AG04450 (cell line): ENCODE measurements at regions not wholly inside any gene's neighbourhood (a gene's known extent, or its start where the extent isn't known, plus 50 kb on each side); places are given as distances from the start of the nearest gene placed in this dataset.

Source experiments
- CTCF ChIA-PET: fragments of 300-600, 350-600 bp; formaldehyde crosslinking; extraction: SDS; loops from one replicate; lab custom pipeline; 2022; ENCODE audit warnings: antibody characterized with exemption, inconsistent platforms; lab: Charles Lee
- POLR2A ChIA-PET: fragments of 350-600 bp; formaldehyde crosslinking; extraction: SDS; loops from one replicate; lab custom pipeline; 2021; ENCODE audit warnings: antibody characterized with exemption, inconsistent platforms; lab: Yijun Ruan, JAX
- DNase-seq: peaks from one replicate; pipeline ENCODE4 v3.0.0-alpha.2; 2011; ENCODE audit warnings: low read depth, low spot score
- H3K27ac ChIP-seq: one replicate; pipeline ENCODE4 v1.5.1; 2012; ENCODE audit warnings: low read depth, low read length, control low read depth
- H3K27me3 ChIP-seq: one replicate; pipeline ENCODE4 v1.6.0; 2012; ENCODE audit warnings: low read length; ENCODE audit not compliant: control insufficient read depth, insufficient read depth
- H3K4me3 ChIP-seq: 2 replicates; pipeline ENCODE4 v1.5.1; 2011; ENCODE audit warnings: mild to moderate bottlenecking, low read depth, low read length, control low read depth
- H3K9me3 ChIP-seq: 2 replicates; pipeline ENCODE4 v1.5.1; 2012; ENCODE audit warnings: low read length; ENCODE audit not compliant: control insufficient read depth, insufficient read depth
- TF ChIP-seq, protein P1 (sequence below): IDR thresholded peaks from 2 replicates; pipeline ENCODE4 v1.5.1; 2011; ENCODE audit warnings: low read depth, low read length, control low read depth, inconsistent platforms

DNA sequence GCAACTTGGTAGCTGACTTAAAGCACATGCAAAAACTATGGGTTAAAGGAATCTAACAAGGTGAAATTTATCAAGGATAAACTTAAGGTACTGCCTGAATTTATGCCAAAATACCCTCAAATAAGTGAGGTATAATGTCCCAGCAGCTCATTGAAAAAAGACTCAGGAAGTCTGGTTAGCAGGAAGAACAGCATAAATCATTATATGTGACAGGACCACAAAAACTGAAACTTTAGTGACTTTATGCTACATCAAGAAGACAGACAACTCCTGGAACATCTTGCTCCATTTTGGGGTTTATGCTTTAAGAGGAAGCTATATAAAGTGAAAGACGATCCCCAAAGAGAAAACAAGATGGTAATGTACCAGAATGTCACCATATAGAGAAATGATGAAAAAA is 282.4 kb upstream of the ZNF462 start:
- TF ChIP-seq, protein P1, sequence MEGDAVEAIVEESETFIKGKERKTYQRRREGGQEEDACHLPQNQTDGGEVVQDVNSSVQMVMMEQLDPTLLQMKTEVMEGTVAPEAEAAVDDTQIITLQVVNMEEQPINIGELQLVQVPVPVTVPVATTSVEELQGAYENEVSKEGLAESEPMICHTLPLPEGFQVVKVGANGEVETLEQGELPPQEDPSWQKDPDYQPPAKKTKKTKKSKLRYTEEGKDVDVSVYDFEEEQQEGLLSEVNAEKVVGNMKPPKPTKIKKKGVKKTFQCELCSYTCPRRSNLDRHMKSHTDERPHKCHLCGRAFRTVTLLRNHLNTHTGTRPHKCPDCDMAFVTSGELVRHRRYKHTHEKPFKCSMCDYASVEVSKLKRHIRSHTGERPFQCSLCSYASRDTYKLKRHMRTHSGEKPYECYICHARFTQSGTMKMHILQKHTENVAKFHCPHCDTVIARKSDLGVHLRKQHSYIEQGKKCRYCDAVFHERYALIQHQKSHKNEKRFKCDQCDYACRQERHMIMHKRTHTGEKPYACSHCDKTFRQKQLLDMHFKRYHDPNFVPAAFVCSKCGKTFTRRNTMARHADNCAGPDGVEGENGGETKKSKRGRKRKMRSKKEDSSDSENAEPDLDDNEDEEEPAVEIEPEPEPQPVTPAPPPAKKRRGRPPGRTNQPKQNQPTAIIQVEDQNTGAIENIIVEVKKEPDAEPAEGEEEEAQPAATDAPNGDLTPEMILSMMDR = no peak
- H3K27me3 ChIP-seq = no peaks in the 10 kb centered on the region
- H3K9me3 ChIP-seq = peaks cover 7% of the 10 kb centered on the region
- no peak overlapping the region for H3K4me3 ChIP-seq
- CTCF ChIA-PET = no interaction called here
- POLR2A ChIA-PET = no interaction called here
- H3K27ac ChIP-seq = no peak overlapping the region
- DNase-seq = no peak

- Histone ChIP-seq H3K9me3 (no peaks in the 10 kb centered on the region), H3K27me3 (no peaks in the 10 kb centered on the region), H3K27ac (no peak overlapping the region), H3K4me3 (no peak overlapping the region)
- TF ChIP-seq, protein P1 = no peak
- DNase-seq = no peak
- ChIA-PET CTCF (no interaction called here), POLR2A (no interaction called here)
These were observed 281.0 kb upstream of the ZNF462 start for GRCh38 chr9:106581973-106582372.

DNA sequence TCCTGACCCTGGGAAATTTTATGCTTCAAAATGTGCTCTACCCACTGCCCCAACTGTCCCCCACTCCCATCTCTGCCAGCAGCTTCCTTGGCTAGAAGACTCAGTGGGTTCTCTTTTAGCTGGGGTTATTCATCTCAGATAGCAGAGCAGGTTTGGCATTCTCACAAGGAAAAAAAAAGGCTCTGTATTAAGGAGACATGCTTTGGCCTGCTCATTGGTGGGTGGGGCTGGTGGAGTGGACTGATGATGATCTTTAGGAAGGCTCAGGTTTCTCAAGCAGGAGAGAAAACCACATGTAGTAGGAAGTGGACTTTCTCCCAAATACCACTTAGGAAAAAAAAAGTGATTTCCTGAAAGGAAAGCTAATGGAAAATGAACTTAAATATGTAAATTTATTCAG is 279.2 kb upstream of the ZNF462 start:
- CTCF ChIA-PET = no interaction called here
- POLR2A ChIA-PET = no interaction called here
- Histone ChIP-seq H3K9me3 (peaks cover 3% of the 10 kb centered on the region; the same call in 1 of the 2 replicates), H3K27me3 (no peaks in the 10 kb centered on the region), H3K4me3 (no peak overlapping the region), H3K27ac (no peak overlapping the region)
- TF ChIP-seq, protein P1 = no peak
- no peak for DNase-seq

DNA sequence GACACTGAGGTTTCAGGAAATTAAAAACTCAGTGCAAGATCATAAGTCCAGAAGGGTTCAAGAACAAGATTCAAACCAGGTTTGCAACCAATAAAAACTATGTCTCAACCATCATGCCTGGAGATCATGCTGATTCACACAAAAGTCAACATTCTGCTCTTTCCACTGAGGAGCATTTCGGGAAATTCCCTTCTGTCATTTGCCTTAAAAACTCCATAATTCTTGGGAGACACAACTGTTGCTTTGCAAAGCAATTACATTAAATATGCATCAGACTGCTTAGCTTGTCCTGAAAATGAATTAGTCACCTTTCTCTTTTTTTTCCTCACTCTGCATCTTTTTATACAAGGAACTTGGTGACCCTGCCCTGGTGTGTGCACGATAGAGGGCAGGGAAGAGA is 275.9 kb upstream of the ZNF462 start:
- no peak overlapping the region for H3K27ac ChIP-seq
- CTCF ChIA-PET = no interaction called here
- no peak for DNase-seq

GRCh38 chr9:106588626-106589025 is 274.3 kb upstream of the ZNF462 start:
- no peak for DNase-seq
- POLR2A ChIA-PET = no interaction called here
- Histone ChIP-seq H3K27ac (no peak overlapping the region), H3K9me3 (peaks cover 3% of the 10 kb centered on the region; the same call in 1 of the 2 replicates), H3K27me3 (no peaks in the 10 kb centered on the region), H3K4me3 (no peak overlapping the region)
- TF ChIP-seq, protein P1 = no peak
- CTCF ChIA-PET = no interaction called here

More for the DNA sequence above, 275.9 kb upstream of the ZNF462 start:
- TF ChIP-seq, protein P1 = no peak
- POLR2A ChIA-PET = no interaction called here
- Histone ChIP-seq H3K9me3 (peaks cover 3% of the 10 kb centered on the region; the same call in 1 of the 2 replicates), H3K4me3 (no peak overlapping the region), H3K27me3 (no peaks in the 10 kb centered on the region)
